ENCODE measurements at regions not wholly inside any gene's neighbourhood (a gene's known extent, or its start where the extent isn't known, plus 50 kb on each side); places are given as distances from the start of the nearest gene placed in this dataset.

DNA sequence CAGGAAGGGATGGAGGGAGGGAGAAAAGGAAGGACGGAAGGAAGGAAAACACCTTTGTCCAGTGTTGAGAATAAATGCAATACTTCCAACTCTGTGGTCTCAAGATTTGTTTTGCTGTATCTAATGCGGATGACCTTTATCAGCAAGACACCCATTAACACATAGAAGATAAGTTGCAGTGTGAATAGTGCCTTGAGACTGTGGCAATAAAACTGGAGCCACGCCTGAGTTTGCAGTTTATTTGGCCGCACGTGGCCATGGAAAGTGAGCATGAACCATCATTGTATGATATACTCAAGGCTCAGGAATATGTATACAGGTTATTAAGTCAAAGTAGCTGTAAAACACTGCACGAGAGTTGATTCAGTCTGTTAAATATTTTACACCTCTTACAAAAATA, 113.6 kb upstream of the EEA1 start:
- Histone ChIP-seq H3K9ac (ENCODE audit: low read depth, low read length) (no peak overlapping the region), H3K4me1 (ENCODE audit: control insufficient read depth, insufficient read depth, low read length) (no peaks in the 10 kb centered on the region), H3K14ac (replicated peaks; ENCODE audit: low read depth, low read length) (peak overlapping the region; percentile 2; the same call in 1 of the 2 replicates), H3K23ac (ENCODE audit: low read depth, low read length) (0 out of 2 replicates have a peak overlapping the region, but pooled peaks have one; percentile 23), H3K36me3 (ENCODE audit: control insufficient read depth, insufficient read depth, low read length) (no peaks in the 10 kb centered on the region), H3K4ac (ENCODE audit: low read depth, low read length) (no peak overlapping the region), H4K20me1 (ENCODE audit: insufficient read depth, low read length) (no peaks in the 10 kb centered on the region), H2BK5ac (ENCODE audit: low read depth, low read length, poor library complexity, severe bottlenecking) (no peak overlapping the region), H2AFZ (replicated peaks; ENCODE audit: low read length, poor library complexity) (no peak overlapping the region), H3K4me2 (ENCODE audit: low read depth, low read length) (no peak overlapping the region), H4K5ac (ENCODE audit: low read depth, low read length) (no peak overlapping the region), H2AK9ac (replicated peaks; ENCODE audit: low read depth, low read length, poor library complexity) (no peak overlapping the region), H4K91ac (ENCODE audit: insufficient read depth, low read depth, low read length) (no peak overlapping the region), H3K56ac (ENCODE audit: extremely low read depth, insufficient read depth, low read length) (no peak overlapping the region), H3K18ac (ENCODE audit: low read depth, low read length) (no peak overlapping the region), H3K27ac (ENCODE audit: insufficient read depth, low read length) (no peak overlapping the region), H2AK5ac (ENCODE audit: low read depth, low read length) (peak overlapping the region; percentile 2; the same call in 1 of the 2 replicates), H3K79me1 (ENCODE audit: low read depth in 1 of 2, low read length in 2 of 2) (no peaks in the 10 kb centered on the region), H3K9me3 (ENCODE audit: control insufficient read depth, insufficient read depth, low read length) (no peaks in the 10 kb centered on the region), H2BK15ac (ENCODE audit: low read depth, low read length) (no peak overlapping the region), H2BK120ac (ENCODE audit: low read depth, low read length) (no peak overlapping the region), H3K9me1 (ENCODE audit: insufficient read depth, low read length) (no peaks in the 10 kb centered on the region), H2BK20ac (ENCODE audit: low read depth, low read length) (peak overlapping the region; percentile 33; the same call in 1 of the 2 replicates), H4K8ac (ENCODE audit: low read depth in 2 of 2, low read length in 2 of 2) (no peak overlapping the region), H3K27me3 (ENCODE audit: control insufficient read depth, insufficient read depth, low read length) (no peaks in the 10 kb centered on the region), H3K4me3 (ENCODE audit: insufficient read depth, low read depth, low read length) (no peak overlapping the region)
- ChIA-PET POLR2A (ENCODE audit: unreplicated experiment) (no interaction called here), CTCF (interaction anchor here (0.6 to 0.7 kb wide), 2 partner anchors 45 to 393 kb away, joined by 3 to 4 read pairs; no protein-coding TSS in a partner anchor)
- intact Hi-C loops (cut with micrococcal nuclease) (no loop called here), in situ Hi-C loops (cut with MboI; ENCODE audit: low sequenced_read_pairs) (no loop called here), dilution Hi-C loops (cut with HindIII; ENCODE audit: low sequenced_read_pairs, unreplicated experiment) (no loop called here)
- ATAC-seq (ENCODE audit: low read depth) (no peak), DNase-seq (no peak)
- BruUV-seq (replicated peaks) = no TSS peak
- TF ChIP-seq MXI1 (IDR thresholded peaks at IDR 0.05; ENCODE audit: borderline replicate concordance, low read depth, low read length) (no peak), CEBPB (IDR thresholded peaks at IDR 0.05; ENCODE audit: low read depth, low read length) (no peak), MAFK (IDR thresholded peaks at IDR 0.05; ENCODE audit: low read depth, low read length) (no peak), SMC3 (IDR thresholded peaks at IDR 0.05; ENCODE audit: low read depth, low read length) (no peak), FOS (IDR thresholded peaks at IDR 0.05; ENCODE audit: low read depth, low read length) (no peak), CHD1 (IDR thresholded peaks at IDR 0.05; ENCODE audit: low read depth, low read length) (no peak), POLR2A (IDR thresholded peaks at IDR 0.05; ENCODE audit: low read depth, low read length) (no peak)
- TF ChIP-seq, protein P1, sequence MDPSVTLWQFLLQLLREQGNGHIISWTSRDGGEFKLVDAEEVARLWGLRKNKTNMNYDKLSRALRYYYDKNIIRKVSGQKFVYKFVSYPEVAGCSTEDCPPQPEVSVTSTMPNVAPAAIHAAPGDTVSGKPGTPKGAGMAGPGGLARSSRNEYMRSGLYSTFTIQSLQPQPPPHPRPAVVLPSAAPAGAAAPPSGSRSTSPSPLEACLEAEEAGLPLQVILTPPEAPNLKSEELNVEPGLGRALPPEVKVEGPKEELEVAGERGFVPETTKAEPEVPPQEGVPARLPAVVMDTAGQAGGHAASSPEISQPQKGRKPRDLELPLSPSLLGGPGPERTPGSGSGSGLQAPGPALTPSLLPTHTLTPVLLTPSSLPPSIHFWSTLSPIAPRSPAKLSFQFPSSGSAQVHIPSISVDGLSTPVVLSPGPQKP (IDR thresholded peaks at IDR 0.05; ENCODE audit: borderline replicate concordance, low read depth, low read length) = no peak
- TF ChIP-seq, protein P2, sequence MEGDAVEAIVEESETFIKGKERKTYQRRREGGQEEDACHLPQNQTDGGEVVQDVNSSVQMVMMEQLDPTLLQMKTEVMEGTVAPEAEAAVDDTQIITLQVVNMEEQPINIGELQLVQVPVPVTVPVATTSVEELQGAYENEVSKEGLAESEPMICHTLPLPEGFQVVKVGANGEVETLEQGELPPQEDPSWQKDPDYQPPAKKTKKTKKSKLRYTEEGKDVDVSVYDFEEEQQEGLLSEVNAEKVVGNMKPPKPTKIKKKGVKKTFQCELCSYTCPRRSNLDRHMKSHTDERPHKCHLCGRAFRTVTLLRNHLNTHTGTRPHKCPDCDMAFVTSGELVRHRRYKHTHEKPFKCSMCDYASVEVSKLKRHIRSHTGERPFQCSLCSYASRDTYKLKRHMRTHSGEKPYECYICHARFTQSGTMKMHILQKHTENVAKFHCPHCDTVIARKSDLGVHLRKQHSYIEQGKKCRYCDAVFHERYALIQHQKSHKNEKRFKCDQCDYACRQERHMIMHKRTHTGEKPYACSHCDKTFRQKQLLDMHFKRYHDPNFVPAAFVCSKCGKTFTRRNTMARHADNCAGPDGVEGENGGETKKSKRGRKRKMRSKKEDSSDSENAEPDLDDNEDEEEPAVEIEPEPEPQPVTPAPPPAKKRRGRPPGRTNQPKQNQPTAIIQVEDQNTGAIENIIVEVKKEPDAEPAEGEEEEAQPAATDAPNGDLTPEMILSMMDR (conservative IDR thresholded peaks at IDR 0.05; ENCODE audit: low read depth, low read length) = no peak
- TF ChIP-seq, protein P3, sequence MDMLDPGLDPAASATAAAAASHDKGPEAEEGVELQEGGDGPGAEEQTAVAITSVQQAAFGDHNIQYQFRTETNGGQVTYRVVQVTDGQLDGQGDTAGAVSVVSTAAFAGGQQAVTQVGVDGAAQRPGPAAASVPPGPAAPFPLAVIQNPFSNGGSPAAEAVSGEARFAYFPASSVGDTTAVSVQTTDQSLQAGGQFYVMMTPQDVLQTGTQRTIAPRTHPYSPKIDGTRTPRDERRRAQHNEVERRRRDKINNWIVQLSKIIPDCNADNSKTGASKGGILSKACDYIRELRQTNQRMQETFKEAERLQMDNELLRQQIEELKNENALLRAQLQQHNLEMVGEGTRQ (IDR thresholded peaks at IDR 0.05; ENCODE audit: low read depth, low read length) = no peak
- WGBS, 2 experiments (ENCODE audit: extremely low coverage in 2 of 2, insufficient read length in 1 of 2) = 67% methylated on average over 1 of the region's 6 CpGs; no CpG with 5 or more reads in 1 of the 2 experiments

Measured in IMR-90 (cell line).